ENCODE measurements at regions not wholly inside any gene's neighbourhood (a gene's known extent, or its start where the extent isn't known, plus 50 kb on each side); places are given as distances from the start of the nearest gene placed in this dataset.

DNA sequence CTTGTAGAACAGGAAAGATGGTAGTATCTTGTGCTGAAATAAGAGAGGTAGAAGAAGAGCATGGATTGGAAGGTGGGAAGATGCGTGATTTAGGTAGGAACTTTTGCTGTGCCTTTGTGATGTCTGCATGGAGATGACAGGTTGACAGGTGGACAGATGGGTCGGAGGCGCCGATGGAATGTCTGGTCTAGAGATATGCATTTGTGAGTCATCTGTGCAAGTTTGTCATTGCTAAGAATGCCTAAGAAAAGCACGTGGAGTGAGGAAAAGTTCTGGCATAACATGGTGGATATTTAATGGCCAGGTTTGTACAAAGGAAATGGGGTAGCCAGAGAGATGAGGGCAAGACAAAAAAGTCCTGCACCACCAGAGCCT, 76.0 kb upstream of the ARMC3 start:
- TF ChIP-seq, protein P1, sequence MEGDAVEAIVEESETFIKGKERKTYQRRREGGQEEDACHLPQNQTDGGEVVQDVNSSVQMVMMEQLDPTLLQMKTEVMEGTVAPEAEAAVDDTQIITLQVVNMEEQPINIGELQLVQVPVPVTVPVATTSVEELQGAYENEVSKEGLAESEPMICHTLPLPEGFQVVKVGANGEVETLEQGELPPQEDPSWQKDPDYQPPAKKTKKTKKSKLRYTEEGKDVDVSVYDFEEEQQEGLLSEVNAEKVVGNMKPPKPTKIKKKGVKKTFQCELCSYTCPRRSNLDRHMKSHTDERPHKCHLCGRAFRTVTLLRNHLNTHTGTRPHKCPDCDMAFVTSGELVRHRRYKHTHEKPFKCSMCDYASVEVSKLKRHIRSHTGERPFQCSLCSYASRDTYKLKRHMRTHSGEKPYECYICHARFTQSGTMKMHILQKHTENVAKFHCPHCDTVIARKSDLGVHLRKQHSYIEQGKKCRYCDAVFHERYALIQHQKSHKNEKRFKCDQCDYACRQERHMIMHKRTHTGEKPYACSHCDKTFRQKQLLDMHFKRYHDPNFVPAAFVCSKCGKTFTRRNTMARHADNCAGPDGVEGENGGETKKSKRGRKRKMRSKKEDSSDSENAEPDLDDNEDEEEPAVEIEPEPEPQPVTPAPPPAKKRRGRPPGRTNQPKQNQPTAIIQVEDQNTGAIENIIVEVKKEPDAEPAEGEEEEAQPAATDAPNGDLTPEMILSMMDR (IDR thresholded peaks at IDR 0.05), result no peak
- TF ChIP-seq EZH2 (IDR thresholded peaks at IDR 0.05; ENCODE audit: borderline replicate concordance, insufficient read depth, low read depth, low read length, poor library complexity, severe bottlenecking), result no peak
